ENCODE measurements at regions not wholly inside any gene's neighbourhood (a gene's known extent, or its start where the extent isn't known, plus 50 kb on each side); places are given as distances from the start of the nearest gene placed in this dataset.

GRCh38 chr13:89831157-89831556, 1516.3 kb upstream of the MIR17HG start:
- no peak overlapping the region for H3K4me3 ChIP-seq (ENCODE audit: low read depth, low read length)
- no peak for TF ChIP-seq CTCF (conservative IDR thresholded peaks at IDR 0.05; ENCODE audit: low read depth, low read length)
- no peak for DNase-seq (ENCODE audit: low read depth)

- peak; percentile 30 for DNase-seq (ENCODE audit: low read depth)
Observed at GRCh38 chr13:89832827-89833226, 1514.7 kb upstream of the MIR17HG start.

GRCh38 chr13:89843621-89844020, 1503.9 kb upstream of the MIR17HG start:
- H3K4me3 ChIP-seq (ENCODE audit: low read depth, low read length), result no peak overlapping the region
- TF ChIP-seq CTCF (conservative IDR thresholded peaks at IDR 0.05; ENCODE audit: low read depth, low read length), result no peak
- no peak for DNase-seq (ENCODE audit: low read depth)

More at GRCh38 chr13:89832827-89833226, 1514.7 kb upstream of the MIR17HG start:
- no peak for TF ChIP-seq CTCF (conservative IDR thresholded peaks at IDR 0.05; ENCODE audit: low read depth, low read length)
- H3K4me3 ChIP-seq (ENCODE audit: low read depth, low read length), result no peak overlapping the region

GRCh38 chr13:89845874-89846273, 1501.6 kb upstream of the MIR17HG start:
- DNase-seq (ENCODE audit: low read depth), result no peak
- no peak for TF ChIP-seq CTCF (conservative IDR thresholded peaks at IDR 0.05; ENCODE audit: low read depth, low read length)

GRCh38 chr13:89846926-89847585, 1500.4 kb upstream of the MIR17HG start:
- H3K4me3 ChIP-seq (ENCODE audit: low read depth, low read length), result no peak overlapping the region
- DNase-seq (ENCODE audit: low read depth), result no peak
- TF ChIP-seq CTCF (conservative IDR thresholded peaks at IDR 0.05; ENCODE audit: low read depth, low read length), result no peak

More at GRCh38 chr13:89845874-89846273, 1501.6 kb upstream of the MIR17HG start:
- H3K4me3 ChIP-seq (ENCODE audit: low read depth, low read length), result no peak overlapping the region

GRCh38 chr13:89852570-89852969, 1494.9 kb upstream of the MIR17HG start:
- TF ChIP-seq CTCF (conservative IDR thresholded peaks at IDR 0.05; ENCODE audit: low read depth, low read length), result no peak
- H3K4me3 ChIP-seq (ENCODE audit: low read depth, low read length), result no peak overlapping the region
- no peak for DNase-seq (ENCODE audit: low read depth)

GRCh38 chr13:89856512-89856911, 1491.0 kb upstream of the MIR17HG start:
- TF ChIP-seq CTCF (conservative IDR thresholded peaks at IDR 0.05; ENCODE audit: low read depth, low read length), result no peak
- no peak overlapping the region for H3K4me3 ChIP-seq (ENCODE audit: low read depth, low read length)
- DNase-seq (ENCODE audit: low read depth), result no peak

All from epithelial cell of proximal tubule (primary cell).